Astrocyte of the spinal cord (primary cell): ENCODE measurements at regions not wholly inside any gene's neighbourhood (a gene's known extent, or its start where the extent isn't known, plus 50 kb on each side); places are given as distances from the start of the nearest gene placed in this dataset.

Experiments used
- DNase-seq: peaks from one replicate; pipeline ENCODE4 v3.0.0; 2011; ENCODE audit warnings: low read depth, low spot score
- H3K4me3 ChIP-seq: 2 replicates; pipeline ENCODE4 v1.5.1; 2011; ENCODE audit warnings: low read depth, mild to moderate bottlenecking, low read length, moderate library complexity
- in situ Hi-C: cut with HindIII; loops from 2 replicates; pipeline ENCODE4 v1.10.0; 2017; ENCODE audit warnings: low sequenced_read_pairs
- TF ChIP-seq, protein P1 (sequence below): IDR thresholded peaks from 2 replicates; pipeline ENCODE4 v1.5.1; 2012; ENCODE audit warnings: low read depth, mild to moderate bottlenecking, low read length, inconsistent platforms

DNA sequence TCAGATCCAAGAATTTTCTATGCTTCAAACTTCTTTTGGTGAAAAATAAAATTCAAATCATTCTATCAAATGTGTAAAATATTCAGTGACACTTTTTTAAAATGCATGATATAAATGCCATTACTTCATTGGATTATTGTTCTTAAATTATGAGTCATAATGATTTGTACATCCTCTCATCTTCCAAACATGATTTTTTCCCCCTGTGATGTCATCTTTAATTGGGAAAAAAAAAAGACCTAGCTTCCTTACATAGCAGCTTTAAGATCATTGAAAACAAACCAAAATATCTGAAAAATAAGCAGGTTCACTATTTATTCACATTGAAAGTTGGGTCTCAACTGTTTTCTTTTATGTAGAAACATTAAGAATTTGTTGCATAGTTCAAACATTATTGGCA is 1549.4 kb downstream of the LRRC4C start:
- TF ChIP-seq, protein P1, sequence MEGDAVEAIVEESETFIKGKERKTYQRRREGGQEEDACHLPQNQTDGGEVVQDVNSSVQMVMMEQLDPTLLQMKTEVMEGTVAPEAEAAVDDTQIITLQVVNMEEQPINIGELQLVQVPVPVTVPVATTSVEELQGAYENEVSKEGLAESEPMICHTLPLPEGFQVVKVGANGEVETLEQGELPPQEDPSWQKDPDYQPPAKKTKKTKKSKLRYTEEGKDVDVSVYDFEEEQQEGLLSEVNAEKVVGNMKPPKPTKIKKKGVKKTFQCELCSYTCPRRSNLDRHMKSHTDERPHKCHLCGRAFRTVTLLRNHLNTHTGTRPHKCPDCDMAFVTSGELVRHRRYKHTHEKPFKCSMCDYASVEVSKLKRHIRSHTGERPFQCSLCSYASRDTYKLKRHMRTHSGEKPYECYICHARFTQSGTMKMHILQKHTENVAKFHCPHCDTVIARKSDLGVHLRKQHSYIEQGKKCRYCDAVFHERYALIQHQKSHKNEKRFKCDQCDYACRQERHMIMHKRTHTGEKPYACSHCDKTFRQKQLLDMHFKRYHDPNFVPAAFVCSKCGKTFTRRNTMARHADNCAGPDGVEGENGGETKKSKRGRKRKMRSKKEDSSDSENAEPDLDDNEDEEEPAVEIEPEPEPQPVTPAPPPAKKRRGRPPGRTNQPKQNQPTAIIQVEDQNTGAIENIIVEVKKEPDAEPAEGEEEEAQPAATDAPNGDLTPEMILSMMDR = no peak
- no peak overlapping the region for H3K4me3 ChIP-seq
- in situ Hi-C loops = no loop called here
- DNase-seq = no peak

DNA sequence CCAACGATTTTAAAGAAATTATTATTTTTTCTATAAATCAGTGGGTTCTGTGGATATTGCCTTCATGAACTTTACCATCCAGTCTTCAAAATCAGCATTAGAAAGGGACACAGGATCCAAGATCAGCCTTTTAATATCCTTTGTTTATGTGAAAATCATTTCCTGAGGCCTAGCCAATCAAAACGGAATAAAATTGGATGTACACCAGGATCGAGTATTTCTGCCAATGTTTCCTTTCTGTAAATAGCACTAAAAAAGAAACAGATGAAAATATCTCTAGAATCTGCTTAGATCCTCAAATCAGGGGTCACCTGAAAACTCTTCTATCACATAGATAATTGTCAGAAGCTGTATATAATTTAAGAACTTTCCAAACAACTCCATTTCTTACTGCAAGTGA is 1598.5 kb downstream of the LRRC4C start:
- DNase-seq = no peak
- no peak overlapping the region for H3K4me3 ChIP-seq
- in situ Hi-C loops = no loop called here
- TF ChIP-seq, protein P1 = no peak

DNA sequence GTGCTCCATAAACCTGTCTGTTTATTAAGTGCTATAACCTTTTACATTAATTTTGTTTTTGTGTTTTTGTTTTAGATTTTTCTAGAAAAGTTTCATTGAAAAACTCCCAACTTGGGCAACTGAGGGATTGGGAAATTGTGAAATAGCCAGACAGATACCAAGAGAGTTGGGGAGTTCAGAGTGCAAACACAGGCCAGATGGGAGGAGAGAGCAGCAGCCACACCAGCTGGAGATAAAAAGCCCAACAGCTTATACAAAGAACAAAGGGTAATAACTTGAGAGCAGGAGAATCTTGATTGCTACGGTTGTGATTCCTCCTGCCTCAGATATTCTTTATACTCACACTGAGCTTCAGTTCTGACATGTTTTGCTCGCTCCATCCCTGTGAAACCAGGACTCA is 1642.2 kb downstream of the LRRC4C start:
- DNase-seq = no peak
- in situ Hi-C loops = no loop called here
- TF ChIP-seq, protein P1 = no peak
- no peak overlapping the region for H3K4me3 ChIP-seq

DNA sequence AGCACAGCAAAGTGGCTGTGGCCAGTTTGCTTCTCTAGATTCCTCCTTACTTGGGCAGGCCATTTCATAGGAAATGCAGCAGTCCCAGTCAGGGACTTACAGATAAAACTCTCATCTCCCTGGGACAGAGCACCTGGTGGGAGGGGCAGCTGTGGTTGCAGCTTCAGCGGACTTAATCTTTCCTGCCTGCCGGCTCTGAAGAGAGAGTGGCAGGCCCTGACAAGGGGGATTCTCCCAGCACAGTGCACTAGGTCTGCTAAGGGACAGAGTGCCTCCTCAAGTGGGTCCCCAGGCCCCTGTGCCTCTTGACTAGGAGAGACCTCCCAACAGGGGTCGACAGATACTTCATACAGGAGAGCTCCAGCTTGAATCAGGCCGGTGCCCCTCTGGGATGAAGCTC is 1649.1 kb downstream of the LRRC4C start:
- DNase-seq = no peak
- no peak overlapping the region for H3K4me3 ChIP-seq
- in situ Hi-C loops = no loop called here
- TF ChIP-seq, protein P1 = no peak

DNA sequence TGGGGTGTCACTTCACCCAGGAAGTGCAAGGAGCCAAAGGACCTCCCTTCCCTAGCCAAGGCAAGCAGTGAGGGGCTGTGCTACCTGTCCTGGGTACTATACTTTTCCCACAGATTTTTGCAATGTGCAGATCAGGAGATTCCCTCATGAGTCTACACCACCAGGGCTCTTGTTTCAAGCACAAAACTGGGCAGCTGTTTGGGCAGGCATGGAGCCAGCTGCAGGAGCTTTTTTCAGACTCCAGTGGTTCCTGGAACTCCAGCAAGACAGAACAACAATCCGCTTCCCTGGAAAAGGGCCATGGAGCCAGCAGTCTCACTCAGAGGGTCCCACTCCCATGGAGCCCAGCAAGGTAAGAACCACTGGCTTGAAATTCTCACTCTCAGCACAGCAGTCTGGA is 1649.6 kb downstream of the LRRC4C start:
- no peak overlapping the region for H3K4me3 ChIP-seq
- TF ChIP-seq, protein P1 = no peak
- in situ Hi-C loops = no loop called here
- DNase-seq = no peak

DNA sequence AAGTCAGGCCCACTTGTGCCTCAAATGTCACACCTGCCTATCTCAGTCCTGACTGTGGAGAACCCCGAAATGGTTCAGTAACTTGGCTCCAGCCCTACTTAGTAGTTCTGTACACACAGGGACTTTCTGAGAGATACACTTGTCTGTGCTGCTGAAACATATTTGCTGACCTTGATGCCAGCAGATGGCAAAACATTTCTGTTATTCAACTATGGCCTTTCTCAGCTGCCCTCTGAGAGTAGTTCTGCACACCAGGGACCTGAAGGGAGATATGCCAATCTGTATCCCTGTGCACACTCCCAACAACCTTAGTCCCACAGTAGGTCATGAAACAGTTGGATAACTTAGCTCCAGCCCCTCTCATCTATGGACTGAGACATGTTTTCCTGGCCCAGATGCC is 1651.5 kb downstream of the LRRC4C start:
- H3K4me3 ChIP-seq = no peak overlapping the region
- TF ChIP-seq, protein P1 = no peak
- DNase-seq = no peak
- in situ Hi-C loops = no loop called here

DNA sequence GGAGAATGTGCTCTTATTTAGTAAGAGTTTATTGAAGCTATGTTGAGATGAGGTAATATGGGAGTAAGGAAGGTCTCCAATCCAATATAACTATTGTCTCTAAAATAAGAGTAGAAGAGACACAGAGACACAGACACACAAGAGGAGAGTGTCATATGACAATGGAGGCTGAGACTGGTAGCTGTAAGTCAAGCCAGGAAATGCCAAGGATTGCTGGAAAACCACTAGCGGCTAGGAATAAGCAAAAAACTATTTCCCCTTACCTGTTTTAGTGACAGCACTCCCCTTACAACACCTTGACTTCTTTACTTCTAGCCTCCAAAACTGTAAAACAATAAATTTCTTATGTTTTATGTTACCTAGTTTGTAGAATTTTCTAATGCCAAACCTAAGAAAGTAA is 1652.8 kb downstream of the LRRC4C start:
- H3K4me3 ChIP-seq = no peak overlapping the region
- no peak for DNase-seq
- in situ Hi-C loops = no loop called here
- TF ChIP-seq, protein P1 = no peak
